HUES6 (cell line): ENCODE measurements at regions not wholly inside any gene's neighbourhood (a gene's known extent, or its start where the extent isn't known, plus 50 kb on each side); places are given as distances from the start of the nearest gene placed in this dataset.
A peak's percentile ranks its signal among the peaks of the same experiment; 100 is the strongest.

Experiments used
- H3K27ac ChIP-seq: 2 replicates; pipeline ENCODE4 v1.7.0; 2013; ENCODE audit warnings: low read depth, mild to moderate bottlenecking, low read length, inconsistent platforms
- H3K27me3 ChIP-seq: 2 replicates; pipeline ENCODE4 v1.6.1; 2013; ENCODE audit warnings: low read length; ENCODE audit not compliant: control insufficient read depth, insufficient read depth
- H3K36me3 ChIP-seq: 2 replicates; pipeline ENCODE4 v1.6.1; 2013; ENCODE audit warnings: low read length; ENCODE audit not compliant: control insufficient read depth, insufficient read depth
- H3K4me1 ChIP-seq: 2 replicates; pipeline ENCODE4 v1.6.1; 2013; ENCODE audit warnings: low read length; ENCODE audit not compliant: control insufficient read depth, insufficient read depth
- H3K4me3 ChIP-seq: 2 replicates; pipeline ENCODE4 v1.5.1; 2013; ENCODE audit warnings: low read depth, low read length
- H3K9ac ChIP-seq: one replicate; pipeline ENCODE4 v1.6.1; 2013; ENCODE audit warnings: mild to moderate bottlenecking, low read length
- H3K9me3 ChIP-seq: 2 replicates; pipeline ENCODE4 v1.6.1; 2013; ENCODE audit warnings: low read depth, low read length; ENCODE audit not compliant: control insufficient read depth, insufficient read depth

- Histone ChIP-seq H3K4me1 (peaks cover 3% of the 10 kb centered on the region; the same call in 1 of the 2 replicates), H3K27ac (no peak overlapping the region), H3K9me3 (peaks cover 10% of the 10 kb centered on the region), H3K27me3 (no peaks in the 10 kb centered on the region), H3K9ac (no peak overlapping the region), H3K36me3 (peaks cover 4% of the 10 kb centered on the region; the same call in 1 of the 2 replicates), H3K4me3 (no peak overlapping the region)
Measured at GRCh38 chr9:82722051-82722450, 340.9 kb downstream of the RASEF start.

GRCh38 chr9:82722561-82722960 is 340.4 kb downstream of the RASEF start:
- H3K27ac ChIP-seq, result no peak overlapping the region
- no peak overlapping the region for H3K9ac ChIP-seq
- H3K9me3 ChIP-seq, result peaks cover 10% of the 10 kb centered on the region
- H3K36me3 ChIP-seq, result peaks cover 4% of the 10 kb centered on the region; the same call in 1 of the 2 replicates
- H3K27me3 ChIP-seq, result no peaks in the 10 kb centered on the region
- H3K4me1 ChIP-seq, result peaks cover 3% of the 10 kb centered on the region; the same call in 1 of the 2 replicates
- H3K4me3 ChIP-seq, result no peak overlapping the region

GRCh38 chr9:82726424-82727276 is 336.3 kb downstream of the RASEF start:
- Histone ChIP-seq H3K4me1 (peaks cover 21% of the 10 kb centered on the region), H3K9me3 (no peaks in the 10 kb centered on the region), H3K4me3 (no peak overlapping the region), H3K27me3 (no peaks in the 10 kb centered on the region), H3K27ac (no peak overlapping the region), H3K9ac (no peak overlapping the region), H3K36me3 (no peaks in the 10 kb centered on the region)

DNA sequence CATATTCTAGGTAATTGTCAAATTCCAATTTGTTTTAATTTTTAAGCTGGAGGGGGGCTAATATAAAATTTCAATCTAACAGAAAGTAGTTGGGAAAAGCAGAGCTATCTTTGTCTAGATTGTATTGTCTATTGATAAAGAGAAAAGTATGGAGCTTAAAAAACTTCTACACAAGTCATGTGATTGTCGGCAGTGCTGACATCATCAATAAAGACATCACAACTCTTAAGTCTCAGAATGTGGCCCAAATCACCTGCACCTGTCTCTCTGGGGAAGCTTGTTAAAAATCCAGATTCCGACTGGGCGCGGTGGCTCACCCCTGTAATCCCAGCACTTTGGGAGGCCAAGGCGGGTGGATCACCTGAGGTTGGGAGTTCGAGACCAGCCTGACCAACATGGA is 333.8 kb downstream of the RASEF start:
- H3K9ac ChIP-seq, result no peak overlapping the region
- peaks cover 36% of the 10 kb centered on the region for H3K4me1 ChIP-seq
- H3K36me3 ChIP-seq, result no peaks in the 10 kb centered on the region
- H3K9me3 ChIP-seq, result no peaks in the 10 kb centered on the region
- H3K27ac ChIP-seq, result no peak overlapping the region
- no peaks in the 10 kb centered on the region for H3K27me3 ChIP-seq
- H3K4me3 ChIP-seq, result no peak overlapping the region

DNA sequence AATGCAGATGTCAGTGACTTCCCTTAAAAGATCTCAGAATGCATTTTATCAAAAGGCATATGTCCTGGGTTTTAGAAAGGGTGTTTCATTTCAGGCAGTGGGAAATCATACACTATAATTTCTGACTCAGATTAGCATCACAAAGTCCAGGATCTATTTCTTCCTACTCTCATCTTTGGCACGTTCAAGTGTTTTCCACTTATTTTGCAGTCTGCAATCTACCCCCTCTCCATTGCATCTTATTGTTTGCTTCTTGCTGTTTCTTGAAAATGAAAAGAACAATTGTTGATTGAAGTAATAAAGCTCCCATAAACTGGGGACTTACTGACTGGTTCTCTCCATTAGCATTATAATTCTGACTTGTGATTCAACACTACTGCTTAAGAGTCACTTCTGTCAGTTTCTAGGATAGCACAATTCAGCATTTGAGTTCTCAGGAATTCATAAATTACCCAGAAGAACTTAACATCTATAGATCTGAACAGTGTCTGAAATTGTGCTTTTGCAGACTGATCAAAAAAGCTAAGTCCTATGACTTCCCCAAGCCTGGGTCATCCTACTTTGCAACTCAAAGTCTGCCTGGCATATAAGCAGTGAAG is 332.9 kb downstream of the RASEF start:
- Histone ChIP-seq H3K9me3 (no peaks in the 10 kb centered on the region), H3K4me1 (peaks cover 46% of the 10 kb centered on the region), H3K27ac (no peak overlapping the region), H3K4me3 (no peak overlapping the region), H3K36me3 (no peaks in the 10 kb centered on the region), H3K27me3 (no peaks in the 10 kb centered on the region), H3K9ac (no peak overlapping the region)

DNA sequence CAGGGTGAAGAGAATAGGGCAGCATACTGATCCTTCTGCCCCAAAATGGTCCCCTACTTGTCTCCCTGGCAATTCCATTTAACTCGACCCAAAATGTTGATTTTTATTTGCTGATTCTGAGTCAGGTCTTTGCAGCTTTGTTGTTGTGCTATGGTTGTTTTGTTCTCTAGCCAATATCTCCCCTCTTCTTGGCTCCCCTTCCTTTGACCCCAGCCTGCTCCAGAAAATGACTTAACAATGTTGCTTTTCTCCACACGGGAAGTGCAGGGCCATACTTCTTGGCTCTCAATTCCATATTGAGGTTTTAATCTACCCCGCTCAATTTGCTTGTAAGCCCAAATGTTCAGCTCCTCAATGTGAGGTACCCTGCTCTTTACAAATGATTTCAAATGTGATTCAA is 330.0 kb downstream of the RASEF start:
- no peaks in the 10 kb centered on the region for H3K9me3 ChIP-seq
- peak overlapping the region; percentile 23; the same call in 1 of the 2 replicates for H3K27ac ChIP-seq
- H3K4me3 ChIP-seq, result no peak overlapping the region
- H3K9ac ChIP-seq, result no peak overlapping the region
- peaks cover 70% of the 10 kb centered on the region for H3K4me1 ChIP-seq
- peaks cover 8% of the 10 kb centered on the region; the same call in 1 of the 2 replicates for H3K36me3 ChIP-seq
- no peaks in the 10 kb centered on the region for H3K27me3 ChIP-seq

- Histone ChIP-seq H3K27me3 (no peaks in the 10 kb centered on the region), H3K4me3 (no peak overlapping the region), H3K27ac (no peak overlapping the region), H3K9me3 (no peaks in the 10 kb centered on the region), H3K4me1 (peaks cover 49% of the 10 kb centered on the region), H3K9ac (no peak overlapping the region), H3K36me3 (peaks cover 35% of the 10 kb centered on the region)
Measured at GRCh38 chr9:82736126-82736525, 326.8 kb downstream of the RASEF start.

GRCh38 chr9:82736701-82737100 is 326.2 kb downstream of the RASEF start:
- no peaks in the 10 kb centered on the region for H3K9me3 ChIP-seq
- no peak overlapping the region for H3K4me3 ChIP-seq
- H3K36me3 ChIP-seq, result peaks cover 41% of the 10 kb centered on the region
- peaks cover 49% of the 10 kb centered on the region for H3K4me1 ChIP-seq
- no peaks in the 10 kb centered on the region for H3K27me3 ChIP-seq
- no peak overlapping the region for H3K9ac ChIP-seq
- H3K27ac ChIP-seq, result no peak overlapping the region

- H3K4me1 ChIP-seq, result peaks cover 13% of the 10 kb centered on the region
- H3K9me3 ChIP-seq, result no peaks in the 10 kb centered on the region
- H3K4me3 ChIP-seq, result no peak overlapping the region
- H3K27me3 ChIP-seq, result no peaks in the 10 kb centered on the region
- no peak overlapping the region for H3K9ac ChIP-seq
- H3K36me3 ChIP-seq, result peaks cover 52% of the 10 kb centered on the region
- no peak overlapping the region for H3K27ac ChIP-seq
Measured at GRCh38 chr9:82745919-82746318, 317.0 kb downstream of the RASEF start.

DNA sequence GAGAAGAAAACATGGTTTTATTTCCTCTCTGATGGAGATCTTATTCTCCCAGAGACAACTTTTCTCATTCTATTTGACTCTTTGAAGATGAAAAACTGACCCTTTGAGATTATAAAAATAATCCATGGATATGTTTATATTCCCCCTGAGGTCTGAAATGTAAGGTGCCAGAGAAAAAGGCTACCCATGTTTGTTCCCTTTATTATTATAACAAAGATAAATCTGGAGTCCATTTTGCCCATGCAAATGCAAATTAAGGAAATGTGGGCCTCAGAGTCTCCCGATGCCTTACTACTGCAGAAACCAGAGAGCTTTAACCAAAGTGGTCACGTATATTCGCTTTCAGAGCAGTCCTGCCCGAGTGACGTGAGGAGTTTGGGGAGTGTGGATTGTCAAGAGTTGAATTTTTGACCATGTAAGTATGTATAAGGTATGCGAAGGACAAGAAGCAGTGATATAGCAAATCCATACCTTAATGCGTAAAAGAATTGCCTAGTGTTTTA is 312.5 kb downstream of the RASEF start:
- no peaks in the 10 kb centered on the region for H3K27me3 ChIP-seq
- peaks cover 11% of the 10 kb centered on the region; the same call in 1 of the 2 replicates for H3K36me3 ChIP-seq
- H3K4me3 ChIP-seq, result no peak overlapping the region
- H3K27ac ChIP-seq, result no peak overlapping the region
- H3K9me3 ChIP-seq, result no peaks in the 10 kb centered on the region
- peaks cover 13% of the 10 kb centered on the region for H3K4me1 ChIP-seq
- no peak overlapping the region for H3K9ac ChIP-seq

GRCh38 chr9:82757924-82758323 is 305.0 kb downstream of the RASEF start:
- peaks cover 51% of the 10 kb centered on the region for H3K36me3 ChIP-seq

More at GRCh38 chr9:82757924-82758323, 305.0 kb downstream of the RASEF start:
- H3K27ac ChIP-seq, result no peak overlapping the region
- no peak overlapping the region for H3K4me3 ChIP-seq
- no peaks in the 10 kb centered on the region for H3K27me3 ChIP-seq
- peaks cover 2% of the 10 kb centered on the region; the same call in 1 of the 2 replicates for H3K4me1 ChIP-seq
- H3K9me3 ChIP-seq, result peaks cover 24% of the 10 kb centered on the region
- H3K9ac ChIP-seq, result no peak overlapping the region
